ENCODE measurements at regions not wholly inside any gene's neighbourhood (a gene's known extent, or its start where the extent isn't known, plus 50 kb on each side); places are given as distances from the start of the nearest gene placed in this dataset.

DNA sequence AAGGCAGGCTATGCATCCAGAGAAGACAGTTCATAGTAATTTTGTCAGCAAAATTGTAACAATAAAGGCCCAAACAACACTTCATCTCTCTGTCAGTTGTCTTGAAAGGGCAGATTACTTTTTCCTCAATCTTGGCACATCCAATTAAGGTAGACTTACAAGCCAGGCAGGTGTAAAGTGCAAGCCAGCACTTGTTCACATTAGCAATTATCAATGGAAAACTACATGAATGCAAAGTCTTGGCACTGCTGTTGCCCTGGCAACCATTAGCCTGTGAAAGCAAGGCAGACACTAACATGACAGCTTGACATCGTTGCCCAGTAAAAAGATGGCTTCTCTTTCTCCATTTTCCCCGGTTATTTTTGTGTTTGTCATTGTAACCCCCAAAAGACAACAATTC is 677.2 kb upstream of the TENM4 start:
- H3K27ac ChIP-seq = no peak overlapping the region
- no peak for DNase-seq (ENCODE audit: low read depth, low spot score)

DNA sequence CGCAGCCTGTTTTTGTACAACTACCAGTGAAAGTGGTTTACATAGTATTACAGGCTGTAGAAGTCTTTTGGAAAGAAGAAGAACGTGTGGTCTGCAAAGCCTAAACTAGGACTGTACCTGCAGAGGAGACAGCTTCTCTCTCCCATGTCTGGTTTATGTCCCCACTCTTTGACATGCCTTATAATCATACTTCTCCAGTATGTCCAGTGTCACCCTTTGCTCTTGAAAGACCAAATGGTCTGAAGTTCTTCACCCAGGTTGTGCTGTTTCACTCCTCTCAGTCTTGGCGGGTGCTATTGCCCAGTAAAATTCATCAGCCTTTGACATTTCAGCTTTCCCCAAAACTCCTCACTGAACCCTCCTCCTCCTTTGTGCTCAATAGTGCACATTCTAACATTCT is 676.0 kb upstream of the TENM4 start:
- no peak for DNase-seq (ENCODE audit: low read depth, low spot score)

DNA sequence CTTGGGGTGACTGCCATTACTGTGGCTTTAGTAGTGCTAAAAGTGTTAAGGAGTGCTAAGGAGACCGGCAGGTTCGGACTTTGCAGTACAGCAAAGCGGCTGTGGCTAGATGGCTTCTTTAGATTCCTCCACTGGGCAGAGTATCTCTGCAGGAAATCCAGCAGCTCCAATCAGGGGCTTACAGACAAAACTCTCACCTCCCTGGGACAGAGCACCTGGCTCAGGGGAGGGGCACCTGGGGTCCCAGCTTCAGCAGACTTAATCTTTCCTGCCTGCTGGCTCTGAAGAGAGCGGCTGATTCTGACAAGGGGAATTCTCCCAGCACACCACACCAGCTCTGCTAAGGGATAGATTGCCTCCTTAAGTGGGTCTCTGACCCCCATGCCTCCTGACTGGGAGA is 668.8 kb upstream of the TENM4 start:
- no peak overlapping the region for H3K27ac ChIP-seq
- no peak for DNase-seq (ENCODE audit: low read depth, low spot score)

More for the DNA sequence above, 676.0 kb upstream of the TENM4 start:
- no peak overlapping the region for H3K27ac ChIP-seq

DNA sequence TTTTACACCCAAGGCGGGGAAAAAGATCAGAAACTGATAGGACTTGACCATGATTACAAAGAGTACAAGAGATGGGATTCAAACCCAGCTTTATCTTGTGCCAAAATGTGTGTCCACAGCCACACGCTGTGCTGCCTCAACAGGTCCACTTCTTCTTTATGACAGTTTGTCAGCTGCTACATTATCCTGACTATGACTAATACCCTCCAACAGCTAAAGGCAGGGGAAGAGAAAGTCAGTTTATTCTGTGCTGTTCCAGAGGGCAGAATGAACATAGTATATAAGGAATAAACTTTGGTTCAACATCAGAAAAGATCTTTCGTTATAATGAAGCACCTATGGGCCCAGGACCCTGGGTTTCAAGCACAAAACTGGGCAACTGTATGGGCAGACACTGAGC is 668.2 kb upstream of the TENM4 start:
- no peak overlapping the region for H3K27ac ChIP-seq
- no peak for DNase-seq (ENCODE audit: low read depth, low spot score)

DNA sequence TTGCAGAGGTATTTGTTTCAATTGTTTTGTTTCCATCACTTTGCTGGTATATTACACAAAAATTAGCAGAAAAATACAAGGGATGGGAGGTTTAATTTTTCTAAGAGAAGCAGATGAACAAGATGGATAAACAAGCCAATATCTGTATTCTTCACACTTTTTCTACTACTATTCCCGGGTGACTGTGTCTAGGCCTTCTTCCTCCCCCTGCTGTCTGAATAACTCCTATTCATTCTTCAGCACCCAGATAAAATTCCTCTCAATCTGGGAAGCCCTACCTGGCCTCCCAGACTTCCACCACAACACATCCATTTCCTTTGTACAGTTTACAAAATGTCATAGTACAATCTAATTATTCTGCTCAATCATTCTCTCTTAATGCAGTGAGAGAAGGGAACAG is 666.6 kb upstream of the TENM4 start:
- no peak for DNase-seq (ENCODE audit: low read depth, low spot score)
- H3K27ac ChIP-seq = no peak overlapping the region

DNA sequence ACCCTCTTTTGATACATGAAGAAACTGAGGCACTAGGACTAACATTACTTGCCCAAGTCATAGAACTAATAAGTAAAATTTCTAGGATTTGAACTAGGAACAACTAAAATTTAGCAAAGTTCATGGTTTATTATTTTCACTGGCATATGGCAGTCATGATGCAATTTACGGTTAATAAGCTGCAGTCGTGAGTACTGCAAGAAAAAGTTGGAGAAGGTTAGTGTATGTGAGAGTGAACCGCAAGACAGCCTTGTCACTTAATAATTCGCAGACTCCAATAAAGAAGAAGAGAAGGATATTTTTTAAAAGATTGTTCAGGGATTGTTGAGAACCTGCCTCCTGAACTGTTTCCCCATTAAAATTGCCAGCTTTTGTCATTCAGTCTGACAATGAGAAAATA is 663.4 kb upstream of the TENM4 start:
- DNase-seq (ENCODE audit: low read depth, low spot score) = no peak
- H3K27ac ChIP-seq = peak overlapping the region; percentile 35

DNA sequence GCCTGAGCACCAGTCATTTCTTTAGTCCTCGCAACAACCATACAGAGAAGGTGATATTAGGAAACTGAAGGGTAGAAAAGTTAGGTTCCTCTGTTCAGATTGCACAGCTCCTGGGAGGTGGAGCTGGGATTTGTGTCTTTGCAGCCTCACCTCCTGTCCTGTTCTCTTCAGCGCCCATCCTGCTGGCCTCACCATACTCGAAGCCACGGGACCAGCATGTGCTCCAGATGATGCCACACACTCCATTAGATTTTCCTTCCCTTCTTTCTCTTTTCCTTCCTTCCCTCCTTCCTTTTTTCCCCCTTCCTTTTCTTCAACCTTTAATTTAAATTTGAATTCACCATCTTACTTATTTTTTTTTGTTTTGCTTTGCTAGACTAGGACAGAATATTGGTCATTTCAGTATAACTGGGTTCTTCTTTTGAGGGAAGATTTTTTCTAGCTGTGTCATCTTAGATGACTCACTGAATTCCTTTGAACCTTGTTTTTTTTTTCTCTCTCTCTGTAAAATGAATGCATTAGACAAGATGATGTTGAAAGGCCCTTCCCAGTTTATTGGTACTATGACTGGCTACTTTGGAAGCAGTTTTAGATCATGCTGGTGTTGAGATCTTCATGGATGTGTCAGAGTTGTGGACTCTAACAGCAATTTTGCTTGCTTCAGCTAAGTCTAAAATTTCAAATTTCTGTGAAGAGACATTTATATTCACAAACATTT is 662.5 kb upstream of the TENM4 start:
- peak overlapping the region; percentile 35 for H3K27ac ChIP-seq

DNA sequence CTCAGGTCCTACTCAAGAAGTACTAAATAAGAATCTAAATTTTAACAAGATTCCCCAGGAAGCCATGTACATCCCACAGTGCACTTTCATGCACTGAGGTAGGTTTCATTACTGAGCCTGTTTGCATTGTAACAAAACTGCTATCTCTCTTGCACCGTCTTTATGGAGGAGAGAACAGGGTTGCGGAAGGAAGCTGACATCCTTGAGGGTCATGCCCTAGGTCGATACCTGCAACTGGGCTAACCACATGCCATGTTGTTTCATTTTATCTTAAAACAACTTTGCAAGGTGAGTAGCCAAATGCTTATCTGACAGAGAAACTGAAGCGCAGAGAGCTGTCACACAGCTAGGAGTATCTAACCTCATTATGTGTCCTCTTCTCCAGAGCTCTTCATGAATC is 656.3 kb upstream of the TENM4 start:
- DNase-seq (ENCODE audit: low read depth, low spot score) = no peak
- H3K27ac ChIP-seq = no peak overlapping the region

More for the DNA sequence above, 662.5 kb upstream of the TENM4 start:
- DNase-seq (ENCODE audit: low read depth, low spot score) = peak; percentile 69

DNA sequence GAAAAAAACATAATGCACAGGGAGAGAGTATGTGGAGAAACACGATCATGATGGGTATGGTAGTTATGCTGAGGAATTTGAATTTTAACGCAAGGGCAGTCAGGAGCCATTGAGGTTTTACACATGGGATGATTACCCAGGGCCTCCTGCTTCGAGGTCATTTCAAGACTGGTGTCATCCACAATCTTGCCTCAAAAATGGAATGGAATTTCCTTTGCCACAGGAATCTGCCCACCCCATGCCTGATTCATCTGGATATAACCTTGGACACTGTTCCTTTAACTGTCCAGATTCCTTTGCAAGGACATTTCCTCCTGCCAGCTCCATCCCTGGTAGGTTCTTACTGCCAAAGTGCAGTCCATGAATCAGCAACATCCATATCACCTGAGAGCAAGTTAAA is 655.9 kb upstream of the TENM4 start:
- H3K27ac ChIP-seq = no peak overlapping the region
- DNase-seq (ENCODE audit: low read depth, low spot score) = no peak

DNA sequence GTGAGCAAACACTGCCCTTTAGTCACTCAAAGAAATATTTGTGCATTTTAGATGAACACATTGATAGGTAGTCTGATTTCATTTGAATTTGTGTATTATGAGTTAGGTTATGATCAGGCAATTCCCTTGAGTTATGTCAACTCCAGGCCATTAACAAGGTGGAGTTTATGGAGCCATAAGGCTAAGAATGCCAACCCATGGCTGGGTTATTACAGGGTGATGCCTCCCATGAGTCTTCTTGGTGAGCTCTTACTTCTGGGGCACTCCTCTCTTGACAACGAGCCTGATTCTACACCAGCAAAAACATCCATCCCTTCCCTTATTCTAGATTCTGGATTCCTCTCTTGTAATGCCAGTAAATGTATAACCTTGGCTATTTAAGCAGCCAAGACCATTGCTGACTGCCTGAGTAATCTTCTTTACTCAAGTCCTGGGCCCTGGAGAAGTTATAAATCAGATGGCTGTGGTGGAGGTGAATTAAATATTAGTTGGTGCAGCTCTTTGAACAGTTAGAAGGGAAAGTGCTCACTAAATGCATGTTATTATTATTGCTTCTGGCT is 645.7 kb upstream of the TENM4 start:
- DNase-seq (ENCODE audit: low read depth, low spot score) = no peak
- H3K27ac ChIP-seq = no peak overlapping the region

DNA sequence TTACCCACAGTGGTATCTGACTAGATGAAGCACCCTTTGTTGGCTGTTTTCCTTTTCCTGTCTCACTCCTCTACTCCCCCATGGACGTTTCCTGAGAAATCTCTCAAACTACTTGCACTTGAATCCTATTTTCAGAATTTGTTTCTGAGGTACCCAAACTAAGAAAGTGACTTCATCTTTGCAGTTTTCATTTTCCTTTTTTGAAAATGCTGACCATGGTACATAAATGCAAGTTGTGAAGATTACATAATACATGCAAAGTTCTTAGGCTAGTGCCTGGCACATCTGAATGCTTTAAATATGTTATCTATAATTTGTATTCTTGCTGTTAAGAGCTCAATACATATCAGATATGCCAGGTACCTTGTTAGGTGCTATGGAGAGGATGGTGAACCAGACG is 644.7 kb upstream of the TENM4 start:
- H3K27ac ChIP-seq = no peak overlapping the region
- DNase-seq (ENCODE audit: low read depth, low spot score) = no peak

DNA sequence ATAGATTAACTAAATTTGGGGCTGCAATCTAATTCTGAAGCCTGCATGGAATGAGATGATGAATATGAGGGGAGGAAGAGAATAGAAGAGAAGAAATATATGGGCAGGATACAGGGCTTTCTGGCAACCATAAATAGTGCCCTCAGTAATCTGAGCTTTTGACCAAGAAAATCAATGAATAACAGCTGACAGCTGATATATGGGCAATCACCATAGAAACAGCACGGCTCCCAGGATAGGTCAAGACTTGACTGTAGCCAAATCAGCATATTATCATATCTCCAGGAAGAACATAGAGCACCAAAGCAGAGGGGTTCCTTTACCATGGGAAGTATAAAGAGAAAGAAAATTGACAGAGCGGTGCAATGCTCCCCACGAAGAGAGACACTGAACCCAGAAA is 643.8 kb upstream of the TENM4 start:
- no peak for DNase-seq (ENCODE audit: low read depth, low spot score)
- H3K27ac ChIP-seq = no peak overlapping the region

DNA sequence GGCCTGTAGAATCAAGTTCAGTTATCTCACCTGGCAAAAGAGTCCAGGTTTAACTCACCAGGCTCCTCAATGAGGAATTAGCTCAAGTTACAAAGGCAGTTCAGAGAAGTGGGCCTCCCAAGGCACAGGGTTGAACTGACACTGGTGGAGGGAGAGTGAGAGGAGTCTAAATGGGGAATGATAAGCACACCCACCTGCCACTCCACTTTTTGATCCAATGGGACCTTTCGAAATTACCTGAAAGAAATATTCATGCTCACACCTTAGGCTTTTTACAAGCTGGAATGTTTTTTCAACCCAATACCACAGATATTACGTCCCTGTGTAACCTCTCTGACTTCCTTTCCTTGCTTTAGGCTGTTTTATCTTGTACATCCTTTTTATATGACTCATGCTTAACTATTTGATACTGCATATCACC is 642.7 kb upstream of the TENM4 start:
- peak overlapping the region; percentile 68 for H3K27ac ChIP-seq
- peak; percentile 43 for DNase-seq (ENCODE audit: low read depth, low spot score)

DNA sequence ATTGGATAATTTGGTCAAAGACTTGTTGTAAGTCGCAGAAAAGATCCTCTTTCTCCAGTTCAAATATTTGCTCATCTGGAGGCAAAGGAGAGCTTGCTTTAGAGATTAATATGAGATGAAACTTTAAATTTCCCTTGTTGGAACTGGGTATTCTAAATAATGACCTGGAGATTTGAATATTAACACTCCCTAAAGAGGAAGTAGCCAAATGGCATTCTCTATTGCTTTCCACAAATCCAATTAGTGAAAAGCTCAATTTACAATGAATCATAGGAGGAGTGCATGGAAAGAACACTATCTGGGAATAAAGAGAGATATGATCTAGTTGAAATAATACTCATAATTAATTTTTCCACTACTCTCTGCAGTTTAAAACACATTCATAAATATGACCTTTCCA is 641.6 kb upstream of the TENM4 start:
- DNase-seq (ENCODE audit: low read depth, low spot score) = no peak
- H3K27ac ChIP-seq = peak overlapping the region; percentile 68

DNA sequence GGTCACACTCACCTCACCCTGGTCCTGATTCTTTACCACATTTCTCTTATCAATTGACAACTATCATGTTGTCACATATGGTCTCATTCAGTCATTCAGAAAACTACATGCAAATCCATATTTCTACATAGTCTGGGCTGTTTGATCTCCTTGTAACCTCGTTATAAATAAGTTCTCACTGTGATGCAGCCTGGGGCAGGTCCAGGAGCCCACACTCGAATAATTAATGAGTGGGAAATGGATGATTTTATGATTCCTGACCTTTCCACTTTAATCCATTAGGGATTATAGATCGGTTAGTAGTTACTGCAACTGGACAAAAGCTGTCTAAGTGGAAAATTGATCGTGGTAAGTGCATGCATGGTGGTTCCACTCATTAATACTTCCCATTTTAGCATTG is 636.3 kb upstream of the TENM4 start:
- H3K27ac ChIP-seq = no peak overlapping the region
- no peak for DNase-seq (ENCODE audit: low read depth, low spot score)

DNA sequence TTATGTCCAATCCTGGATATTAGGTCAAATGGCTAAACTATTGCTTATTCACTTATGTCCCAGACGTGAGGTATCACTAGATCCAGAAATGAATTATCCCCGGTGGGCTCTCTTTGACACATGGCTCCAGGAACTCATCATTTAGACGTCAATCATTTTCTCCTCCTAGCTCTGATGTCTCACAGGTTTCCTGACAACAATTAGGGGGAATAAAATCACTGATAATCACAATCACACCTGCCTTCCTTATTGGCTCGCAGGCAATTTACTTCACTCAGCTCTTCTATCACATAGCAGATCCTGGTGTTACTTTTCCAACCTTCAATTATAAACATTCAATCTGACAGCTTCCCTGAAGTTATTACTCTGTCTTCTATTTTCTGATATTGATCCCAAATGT is 634.0 kb upstream of the TENM4 start:
- H3K27ac ChIP-seq = no peak overlapping the region

DNA sequence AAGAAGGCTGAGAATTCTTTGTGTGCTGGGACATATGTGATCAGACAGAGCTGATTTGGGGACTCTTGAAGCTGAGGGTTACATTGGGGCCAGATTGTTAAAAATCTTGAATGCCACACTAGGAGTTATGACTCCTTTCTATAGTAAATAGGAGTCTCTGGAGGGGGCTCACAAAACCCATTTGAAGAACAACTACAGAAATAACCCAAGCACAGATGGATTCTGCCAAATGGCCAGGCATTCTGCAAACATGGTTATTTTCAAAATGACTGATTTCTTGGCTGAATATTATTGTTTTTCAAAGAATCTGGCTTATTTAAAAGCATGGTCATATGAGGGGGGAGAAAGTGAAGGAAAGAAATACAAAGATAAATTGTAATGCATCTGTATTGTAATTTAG is 625.5 kb upstream of the TENM4 start:
- DNase-seq (ENCODE audit: low read depth, low spot score) = no peak
- H3K27ac ChIP-seq = no peak overlapping the region

More for the DNA sequence above, 634.0 kb upstream of the TENM4 start:
- DNase-seq (ENCODE audit: low read depth, low spot score) = no peak

DNA sequence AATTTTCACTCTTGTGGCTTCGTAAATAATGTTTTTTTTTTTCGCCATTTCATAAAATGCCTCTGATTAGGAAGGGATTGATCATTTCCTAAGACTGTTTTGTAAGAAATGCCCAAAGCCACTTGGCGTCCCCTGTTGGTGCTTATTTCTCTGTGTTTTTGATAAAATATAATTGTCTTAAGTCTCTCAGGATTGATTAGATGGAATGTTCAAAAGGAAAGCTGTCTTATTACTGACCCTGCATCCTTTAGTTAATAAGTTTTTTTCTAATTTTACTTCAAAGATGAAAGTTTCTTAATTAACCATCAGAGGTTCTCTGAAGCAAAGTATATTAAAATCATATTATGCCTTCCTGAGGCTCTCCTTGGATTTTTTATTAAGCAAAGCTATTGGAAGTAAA is 624.3 kb upstream of the TENM4 start:
- H3K27ac ChIP-seq = no peak overlapping the region
- DNase-seq (ENCODE audit: low read depth, low spot score) = no peak

DNA sequence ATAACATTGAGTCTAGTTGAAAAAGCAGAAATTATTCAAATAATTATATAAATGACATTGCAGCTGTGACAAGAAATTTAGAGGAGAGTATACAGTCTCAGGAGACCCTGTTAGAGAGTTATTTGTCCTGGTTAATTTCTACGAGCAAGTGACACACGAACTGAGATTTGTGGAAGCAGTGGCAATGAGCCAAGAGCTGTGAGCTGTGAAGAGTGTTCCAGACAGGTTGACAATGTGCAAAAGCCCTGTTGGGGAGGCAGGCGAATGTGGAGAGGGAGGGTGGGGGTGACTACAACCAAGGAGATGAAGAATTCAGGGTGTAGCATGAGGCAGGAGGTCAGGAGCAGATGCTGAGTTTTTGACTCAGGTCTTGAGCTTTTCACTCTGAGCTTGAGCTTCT is 620.2 kb upstream of the TENM4 start:
- no peak overlapping the region for H3K27ac ChIP-seq
- DNase-seq (ENCODE audit: low read depth, low spot score) = no peak

DNA sequence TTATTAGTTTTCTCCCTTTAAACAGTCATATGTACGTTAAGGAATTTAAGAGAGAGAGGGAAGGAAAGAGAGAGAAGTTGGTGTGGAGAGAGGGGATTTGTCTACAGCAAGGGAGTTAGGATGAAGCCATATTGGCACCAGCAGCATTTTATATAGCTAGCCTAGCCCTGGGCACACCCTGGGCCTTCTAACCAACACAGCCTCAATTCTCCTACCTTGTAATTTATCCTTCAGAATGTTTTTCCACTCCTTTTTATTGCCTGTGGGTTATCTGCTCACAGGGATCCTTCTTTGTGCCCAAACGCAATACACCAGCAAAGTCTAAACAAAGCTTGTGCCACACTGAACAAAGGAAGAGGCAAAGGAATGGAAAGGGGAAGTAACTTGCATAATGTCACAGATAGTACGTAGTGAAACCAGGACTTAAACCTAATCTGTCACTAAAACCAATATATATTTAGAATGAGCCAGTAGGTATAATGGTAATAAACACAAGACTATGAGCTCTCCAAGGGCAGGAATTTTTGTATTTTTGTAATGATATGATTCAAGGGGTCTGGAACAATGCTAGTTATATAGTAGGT is 613.8 kb upstream of the TENM4 start:
- H3K27ac ChIP-seq = no peak overlapping the region
- DNase-seq (ENCODE audit: low read depth, low spot score) = no peak

DNA sequence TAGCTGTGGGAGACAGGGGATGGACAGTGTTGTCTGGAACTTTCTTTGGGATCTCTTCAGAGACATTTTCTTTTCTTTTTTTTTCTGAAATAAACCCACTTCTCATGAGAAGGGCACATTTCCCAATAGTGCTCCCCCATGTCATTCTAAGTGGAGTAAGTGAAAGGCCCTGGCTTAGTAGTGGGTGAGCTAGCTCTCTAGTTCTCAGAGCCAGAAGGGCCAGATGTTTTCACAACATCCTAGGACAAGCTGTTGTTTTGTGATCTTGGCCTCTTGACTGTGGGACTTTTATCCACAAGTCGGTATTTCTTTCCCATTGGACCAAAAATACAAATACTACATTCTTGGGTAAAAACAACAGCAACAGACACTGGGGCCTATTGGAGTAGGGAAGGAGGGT is 607.7 kb upstream of the TENM4 start:
- DNase-seq (ENCODE audit: low read depth, low spot score) = no peak
- H3K27ac ChIP-seq = no peak overlapping the region
